Activated naive CD8-positive, alpha-beta T cell treated with anti-CD3 and anti-CD28 coated beads, Interleukin-2, amount 10 ng/mL, durations not matched to agents 7 days and 5 days (primary cell): ENCODE measurements at regions not wholly inside any gene's neighbourhood (a gene's known extent, or its start where the extent isn't known, plus 50 kb on each side); places are given as distances from the start of the nearest gene placed in this dataset.

Experiments
- ATAC-seq: fragments of 150-1000 bp; cut with Tn5 transposase; one replicate; pipeline ENCODE4 v1.10.0; 2021; ENCODE audit warnings: low read depth, moderate library complexity
- POLR2A ChIA-PET: fragments of 350-600 bp; sonication (Branson Sonifier 250); formaldehyde crosslinking; loops from one replicate; lab custom pipeline; 2021; ENCODE audit warnings: antibody characterized with exemption; lab: Charles Lee
- DNase-seq: peaks from one replicate; pipeline ENCODE4 v3.0.0; 2021
- H3K27ac Mint-ChIP-seq: one replicate; pipeline ENCODE4 v1.8.0; 2022; ENCODE audit warnings: mild to moderate bottlenecking, mixed read lengths
- H3K27me3 Mint-ChIP-seq: one replicate; pipeline ENCODE4 v1.8.0; 2022; ENCODE audit warnings: mild to moderate bottlenecking, moderate library complexity, mixed read lengths
- H3K36me3 Mint-ChIP-seq: one replicate; pipeline ENCODE4 v1.8.0; 2021; ENCODE audit warnings: mild to moderate bottlenecking, mixed read lengths
- H3K4me1 Mint-ChIP-seq: one replicate; pipeline ENCODE4 v1.8.0; 2021; ENCODE audit warnings: mixed read lengths
- H3K4me3 Mint-ChIP-seq: one replicate; pipeline ENCODE4 v1.8.0; 2022; ENCODE audit warnings: mild to moderate bottlenecking, moderate library complexity, mixed read lengths
- H3K9me3 Mint-ChIP-seq: one replicate; pipeline ENCODE4 v1.8.0; 2021; ENCODE audit warnings: mixed read lengths

GRCh38 chr17:74055508-74056160, 147.8 kb upstream of the RPL38 start:
- no peak overlapping the region for H3K4me3 Mint-ChIP-seq
- H3K27ac Mint-ChIP-seq: no peak overlapping the region
- H3K4me1 Mint-ChIP-seq: no peaks in the 10 kb centered on the region
- no peak for ATAC-seq
- no peaks in the 10 kb centered on the region for H3K36me3 Mint-ChIP-seq
- no peaks in the 10 kb centered on the region for H3K9me3 Mint-ChIP-seq
- no peak for DNase-seq
- POLR2A ChIA-PET: no interaction called here
- peaks cover 22% of the 10 kb centered on the region for H3K27me3 Mint-ChIP-seq

GRCh38 chr17:74059479-74060240, 143.8 kb upstream of the RPL38 start:
- Mint-ChIP-seq H3K27me3 (peaks cover 16% of the 10 kb centered on the region), H3K4me3 (no peak overlapping the region), H3K27ac (no peak overlapping the region), H3K9me3 (no peaks in the 10 kb centered on the region), H3K36me3 (no peaks in the 10 kb centered on the region), H3K4me1 (no peaks in the 10 kb centered on the region)
- POLR2A ChIA-PET: no interaction called here
- ATAC-seq (no peak), DNase-seq (no peak)

GRCh38 chr17:74061758-74062157, 141.7 kb upstream of the RPL38 start:
- ATAC-seq (no peak), DNase-seq (no peak)
- H3K4me1 Mint-ChIP-seq: no peaks in the 10 kb centered on the region
- no peak overlapping the region for H3K27ac Mint-ChIP-seq
- H3K27me3 Mint-ChIP-seq: peaks cover 16% of the 10 kb centered on the region
- H3K4me3 Mint-ChIP-seq: no peak overlapping the region
- POLR2A ChIA-PET: no interaction called here
- H3K36me3 Mint-ChIP-seq: no peaks in the 10 kb centered on the region
- H3K9me3 Mint-ChIP-seq: no peaks in the 10 kb centered on the region

- Mint-ChIP-seq H3K4me3 (no peak overlapping the region), H3K27ac (no peak overlapping the region), H3K4me1 (no peaks in the 10 kb centered on the region), H3K36me3 (no peaks in the 10 kb centered on the region), H3K27me3 (peaks cover 14% of the 10 kb centered on the region), H3K9me3 (no peaks in the 10 kb centered on the region)
- POLR2A ChIA-PET: no interaction called here
- ATAC-seq (no peak), DNase-seq (no peak)
Measured at GRCh38 chr17:74062234-74062633, 141.2 kb upstream of the RPL38 start.

- Mint-ChIP-seq H3K4me1 (no peaks in the 10 kb centered on the region), H3K4me3 (no peak overlapping the region), H3K9me3 (no peaks in the 10 kb centered on the region), H3K27me3 (peaks cover 12% of the 10 kb centered on the region), H3K27ac (no peak overlapping the region), H3K36me3 (no peaks in the 10 kb centered on the region)
- POLR2A ChIA-PET: no interaction called here
- ATAC-seq (no peak), DNase-seq (no peak)
Measured at GRCh38 chr17:74063439-74063838, 140.0 kb upstream of the RPL38 start.

- peaks cover 1% of the 10 kb centered on the region for H3K9me3 Mint-ChIP-seq
Measured at GRCh38 chr17:74070374-74070773, 133.1 kb upstream of the RPL38 start.

GRCh38 chr17:74070998-74071679, 132.3 kb upstream of the RPL38 start:
- no peak overlapping the region for H3K27ac Mint-ChIP-seq
- DNase-seq (no peak), ATAC-seq (no peak)
- H3K4me1 Mint-ChIP-seq: no peaks in the 10 kb centered on the region
- no peak overlapping the region for H3K4me3 Mint-ChIP-seq
- peaks cover 11% of the 10 kb centered on the region for H3K27me3 Mint-ChIP-seq
- H3K9me3 Mint-ChIP-seq: peaks cover 1% of the 10 kb centered on the region
- POLR2A ChIA-PET: no interaction called here
- no peaks in the 10 kb centered on the region for H3K36me3 Mint-ChIP-seq

More at GRCh38 chr17:74070374-74070773, 133.1 kb upstream of the RPL38 start:
- DNase-seq: no peak
- Mint-ChIP-seq H3K27ac (no peak overlapping the region), H3K4me1 (no peaks in the 10 kb centered on the region), H3K4me3 (no peak overlapping the region), H3K36me3 (no peaks in the 10 kb centered on the region), H3K27me3 (peaks cover 11% of the 10 kb centered on the region)
- no peak for ATAC-seq
- POLR2A ChIA-PET: no interaction called here

- Mint-ChIP-seq H3K27me3 (peaks cover 8% of the 10 kb centered on the region), H3K4me3 (no peak overlapping the region), H3K36me3 (no peaks in the 10 kb centered on the region), H3K9me3 (peaks cover 1% of the 10 kb centered on the region), H3K4me1 (no peaks in the 10 kb centered on the region), H3K27ac (no peak overlapping the region)
- ATAC-seq: no peak
- POLR2A ChIA-PET: no interaction called here
- DNase-seq: no peak
Measured at GRCh38 chr17:74072340-74072739, 131.1 kb upstream of the RPL38 start.

- H3K27me3 Mint-ChIP-seq: no peaks in the 10 kb centered on the region
- H3K4me3 Mint-ChIP-seq: no peak overlapping the region
- POLR2A ChIA-PET: no interaction called here
- H3K27ac Mint-ChIP-seq: no peak overlapping the region
- DNase-seq: no peak
- no peak for ATAC-seq
- no peaks in the 10 kb centered on the region for H3K4me1 Mint-ChIP-seq
- H3K9me3 Mint-ChIP-seq: peaks cover 1% of the 10 kb centered on the region
- H3K36me3 Mint-ChIP-seq: no peaks in the 10 kb centered on the region
Measured at GRCh38 chr17:74076446-74076845, 127.0 kb upstream of the RPL38 start.

- Mint-ChIP-seq H3K27ac (no peak overlapping the region), H3K4me1 (no peaks in the 10 kb centered on the region), H3K27me3 (peaks cover 1% of the 10 kb centered on the region), H3K4me3 (no peak overlapping the region), H3K36me3 (no peaks in the 10 kb centered on the region), H3K9me3 (peaks cover 1% of the 10 kb centered on the region)
- DNase-seq (no peak), ATAC-seq (no peak)
- POLR2A ChIA-PET: no interaction called here
Measured at GRCh38 chr17:74077231-74077630, 126.2 kb upstream of the RPL38 start.

GRCh38 chr17:74078363-74078941, 125.0 kb upstream of the RPL38 start:
- Mint-ChIP-seq H3K4me1 (no peaks in the 10 kb centered on the region), H3K27ac (no peak overlapping the region), H3K9me3 (no peaks in the 10 kb centered on the region), H3K27me3 (peaks cover 3% of the 10 kb centered on the region), H3K4me3 (no peak overlapping the region), H3K36me3 (no peaks in the 10 kb centered on the region)
- DNase-seq (no peak), ATAC-seq (no peak)
- POLR2A ChIA-PET: no interaction called here

GRCh38 chr17:74079537-74080300, 123.8 kb upstream of the RPL38 start:
- Mint-ChIP-seq H3K4me3 (no peak overlapping the region), H3K27me3 (peaks cover 3% of the 10 kb centered on the region), H3K27ac (no peak overlapping the region), H3K4me1 (no peaks in the 10 kb centered on the region), H3K9me3 (no peaks in the 10 kb centered on the region), H3K36me3 (no peaks in the 10 kb centered on the region)
- ATAC-seq: no peak
- no peak for DNase-seq
- POLR2A ChIA-PET: no interaction called here
